Pulmonary artery endothelial cell (primary cell): ENCODE measurements at regions not wholly inside any gene's neighbourhood (a gene's known extent, or its start where the extent isn't known, plus 50 kb on each side); places are given as distances from the start of the nearest gene placed in this dataset.
"Not testable (repeated sequence)": the region's sequence is repeated elsewhere in the genome, so short reads cannot be mapped to it uniquely, and the experiment has no call there.

Experiments used
- DNase-seq: peaks from one replicate; pipeline ENCODE4 v3.0.0-alpha.2; 2011; ENCODE audit warnings: low read depth, low spot score

DNA sequence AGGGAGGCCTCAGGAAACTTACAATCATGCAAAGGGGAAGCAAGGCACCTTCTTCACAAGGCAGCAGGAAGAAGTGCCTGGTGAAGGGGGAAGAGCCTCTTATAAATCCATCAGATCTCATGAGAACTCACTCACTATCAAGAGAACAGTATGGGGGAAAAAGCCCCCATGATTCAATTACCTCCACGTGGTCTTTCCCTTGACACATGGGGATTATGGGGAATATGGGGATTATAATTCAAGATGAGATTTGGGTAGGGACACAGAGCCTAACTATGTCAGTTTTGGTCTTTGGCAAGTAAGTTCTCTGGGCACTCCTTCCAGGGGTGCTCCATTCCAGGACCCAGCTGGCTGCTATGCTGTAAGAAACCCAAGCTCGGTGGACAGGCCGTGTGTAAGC is 275.3 kb upstream of the TUT7 start:
- DNase-seq, result no peak

DNA sequence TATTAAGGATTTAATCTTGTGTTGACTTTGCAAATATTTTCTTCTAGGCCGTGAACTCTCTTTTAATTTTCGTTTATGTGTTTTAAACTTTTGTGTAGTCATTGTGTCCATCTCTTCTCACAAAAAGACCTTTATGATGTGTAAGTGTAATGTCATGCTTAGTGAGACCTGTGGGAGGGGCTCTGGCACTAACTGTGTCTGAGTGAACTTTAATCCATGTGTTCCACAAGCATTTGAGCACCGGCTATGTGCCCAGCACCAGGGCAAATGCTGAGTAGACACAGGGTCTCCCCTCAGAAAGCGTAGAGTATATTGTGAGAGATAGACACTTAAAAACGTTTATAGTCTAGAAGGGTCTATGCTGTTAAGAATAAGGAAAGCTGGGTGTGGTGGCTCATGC is 272.6 kb upstream of the TUT7 start:
- DNase-seq, result no peak

GRCh38 chr9:86624630-86625029 is 270.4 kb upstream of the TUT7 start:
- DNase-seq, result no peak

- no peak for DNase-seq
Observed at GRCh38 chr9:86614871-86615849, 260.9 kb upstream of the TUT7 start.

DNA sequence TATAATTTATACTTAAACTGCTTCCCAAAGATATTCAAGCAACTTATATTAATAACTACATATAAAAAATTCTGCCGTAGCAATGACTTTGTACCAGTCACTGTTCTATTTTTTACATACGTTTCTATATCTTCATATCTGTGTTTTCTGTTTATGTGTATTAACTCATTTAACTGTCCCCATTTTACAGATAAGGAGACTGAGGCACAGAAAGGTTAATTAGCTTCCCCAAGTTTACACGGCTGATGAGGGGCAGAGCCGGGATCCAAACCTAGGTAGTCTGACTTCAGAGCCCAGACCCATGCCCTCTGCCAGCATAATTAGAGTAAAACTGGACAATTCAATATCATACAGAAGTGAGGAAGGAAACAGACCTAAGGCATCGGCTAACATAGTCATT is 259.7 kb upstream of the TUT7 start:
- DNase-seq, result no peak

GRCh38 chr9:86611534-86611933 is 257.3 kb upstream of the TUT7 start:
- DNase-seq, result not testable (repeated sequence)

DNA sequence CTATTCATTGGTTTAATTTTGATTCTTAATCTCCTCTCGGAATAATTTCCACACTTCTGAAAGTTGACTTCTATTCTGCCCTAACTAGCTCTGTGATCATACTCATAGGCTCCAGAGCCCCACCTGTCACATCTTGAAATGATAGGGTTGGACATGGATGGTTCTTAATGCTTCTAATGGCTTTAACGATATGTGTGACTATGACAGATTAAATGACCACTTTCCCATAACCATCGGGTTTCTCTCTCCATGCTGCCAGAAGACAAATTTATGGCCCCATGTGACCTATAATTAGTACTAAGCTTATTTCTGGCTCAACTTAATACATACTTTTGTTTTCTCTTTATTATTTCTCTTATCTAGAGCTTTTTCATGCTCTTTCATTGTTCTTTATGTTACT is 251.1 kb upstream of the TUT7 start:
- no peak for DNase-seq

GRCh38 chr9:86604741-86605140 is 250.5 kb upstream of the TUT7 start:
- DNase-seq, result no peak

GRCh38 chr9:86602715-86603114 is 248.5 kb upstream of the TUT7 start:
- no peak for DNase-seq

DNA sequence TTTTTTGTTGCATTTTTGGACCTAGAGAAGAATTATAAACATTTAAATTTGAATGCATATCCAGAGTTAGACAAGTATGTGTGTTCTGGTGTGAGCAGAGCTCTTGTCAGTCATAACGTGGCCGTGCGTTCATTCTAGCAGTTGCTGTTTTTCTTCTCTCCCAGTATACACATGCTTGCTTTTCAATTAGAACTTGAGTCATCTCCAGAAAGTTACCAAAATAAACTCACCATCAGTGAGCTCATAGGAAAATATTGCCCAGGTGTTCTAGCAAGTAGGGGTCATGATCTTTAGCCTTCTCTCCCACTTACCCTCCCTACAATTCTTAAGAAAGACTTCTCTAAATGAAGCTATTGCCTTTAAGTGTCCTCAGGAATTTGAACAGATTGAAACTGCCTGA is 247.5 kb upstream of the TUT7 start:
- DNase-seq, result no peak

DNA sequence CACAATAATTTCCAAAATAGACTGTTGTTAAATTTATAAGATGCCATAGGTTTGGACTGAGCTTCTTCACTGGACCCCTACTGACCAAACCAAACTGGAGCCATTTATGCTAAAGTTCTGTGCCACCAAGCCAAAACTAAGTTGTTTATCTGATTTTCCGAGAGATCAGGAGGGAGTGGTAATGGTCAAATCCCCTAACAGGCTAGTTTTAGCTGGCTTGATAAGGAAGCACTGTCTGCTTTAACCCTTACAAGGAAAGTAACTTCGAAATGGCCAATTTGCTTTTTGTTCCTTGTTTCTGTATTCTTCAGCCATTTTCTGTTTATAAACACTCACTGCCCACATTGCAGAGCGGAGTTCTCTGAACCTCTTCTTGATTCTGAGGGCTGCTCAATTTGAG is 246.8 kb upstream of the TUT7 start:
- no peak for DNase-seq

DNA sequence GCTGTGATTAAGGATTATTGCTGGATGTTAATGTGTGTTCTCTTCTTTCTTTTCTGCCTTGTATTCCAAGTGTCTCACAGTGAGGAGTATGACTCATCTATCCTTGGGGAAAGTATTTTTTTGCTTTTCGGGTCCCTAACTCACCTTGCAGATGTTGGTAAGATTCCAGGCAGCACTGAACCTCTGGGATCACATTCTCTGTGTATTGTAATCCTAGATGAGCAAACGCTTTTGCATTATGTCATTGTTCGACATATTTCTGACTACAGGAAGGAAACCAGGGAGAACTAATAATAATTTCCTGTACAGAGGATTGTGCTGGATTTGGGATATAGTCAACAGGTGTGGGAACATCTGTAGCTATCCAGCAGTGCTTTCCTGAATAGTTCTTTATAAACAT is 246.1 kb upstream of the TUT7 start:
- no peak for DNase-seq

- DNase-seq, result no peak
Observed at GRCh38 chr9:86599561-86599960, 245.4 kb upstream of the TUT7 start.

DNA sequence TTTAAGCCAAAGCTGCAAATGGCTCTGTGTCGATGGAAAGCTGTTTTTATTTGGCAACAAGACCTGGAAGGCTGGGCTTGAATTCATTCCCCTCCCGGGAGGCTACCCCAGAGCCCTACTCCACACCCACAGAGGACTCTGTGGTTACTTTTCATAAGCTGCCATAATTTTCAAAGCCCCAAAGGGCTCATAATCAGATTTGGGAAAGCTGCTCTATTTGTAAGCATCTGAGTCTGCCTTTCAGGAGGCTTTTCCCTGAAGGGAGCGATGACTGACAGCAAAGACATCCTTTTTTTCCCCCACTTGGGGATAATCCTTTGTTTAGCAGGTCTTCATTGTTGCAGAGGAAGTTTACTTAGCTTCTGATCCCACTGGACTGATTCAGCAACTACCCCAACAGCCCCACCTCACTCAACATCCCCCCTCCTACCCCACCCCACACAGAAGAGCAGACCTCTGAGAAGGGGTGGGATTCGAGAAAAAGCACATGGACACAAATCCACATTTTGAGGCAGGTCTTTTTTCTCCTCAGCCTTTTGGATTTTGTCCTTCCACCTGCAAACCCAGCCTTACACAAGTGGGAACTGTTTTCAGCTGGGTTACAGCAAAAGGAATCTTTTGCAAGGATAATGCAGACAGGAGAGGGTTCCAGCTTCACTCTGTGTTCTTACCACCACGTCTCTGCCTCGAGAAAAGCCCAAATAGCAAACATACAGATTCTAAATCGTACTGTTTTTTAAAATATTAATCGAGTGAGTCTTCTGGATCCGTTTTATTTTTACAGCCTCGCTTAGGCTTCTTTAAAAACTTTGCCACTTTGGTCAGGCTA is 244.4 kb upstream of the TUT7 start:
- DNase-seq, result no peak

DNA sequence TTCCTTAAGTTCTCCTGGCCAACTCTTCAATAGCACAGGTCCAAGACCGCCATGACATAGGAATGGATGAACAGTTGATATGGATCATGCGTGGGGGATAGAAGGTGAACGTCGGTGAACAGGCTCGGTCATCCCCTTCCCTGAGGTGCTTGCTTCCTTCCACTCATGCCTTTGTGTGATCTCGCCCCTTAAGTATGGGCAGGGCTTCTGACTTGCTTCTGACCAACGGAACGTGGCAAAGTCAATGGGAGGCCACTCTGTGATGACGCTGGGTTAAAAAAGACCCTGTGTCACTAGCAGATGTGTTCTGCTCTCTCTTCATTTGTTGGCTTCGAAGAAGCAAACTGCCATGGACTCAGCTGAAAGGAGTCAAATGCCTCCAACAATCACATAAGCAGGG is 240.5 kb upstream of the TUT7 start:
- DNase-seq, result no peak

DNA sequence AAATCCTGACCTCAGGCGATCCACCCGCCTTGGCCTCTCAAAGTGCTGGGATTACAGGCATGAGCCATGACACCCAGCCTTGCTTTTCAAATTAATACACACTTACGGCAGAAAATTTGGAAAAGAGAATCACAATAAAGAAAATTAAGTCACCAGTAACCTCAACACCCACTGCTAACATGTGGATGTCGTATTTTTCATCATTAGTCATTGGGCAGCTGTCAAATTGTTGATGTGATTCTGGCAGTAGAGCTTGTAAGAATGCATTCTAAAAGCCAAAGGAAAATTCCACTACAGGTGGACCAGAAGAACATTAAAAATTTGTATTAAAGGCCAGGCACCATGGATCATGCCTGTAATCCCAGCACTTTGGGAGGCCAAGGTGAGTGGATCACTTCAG is 237.3 kb upstream of the TUT7 start:
- no peak for DNase-seq

- no peak for DNase-seq
Observed at GRCh38 chr9:86589730-86590129, 235.5 kb upstream of the TUT7 start.

DNA sequence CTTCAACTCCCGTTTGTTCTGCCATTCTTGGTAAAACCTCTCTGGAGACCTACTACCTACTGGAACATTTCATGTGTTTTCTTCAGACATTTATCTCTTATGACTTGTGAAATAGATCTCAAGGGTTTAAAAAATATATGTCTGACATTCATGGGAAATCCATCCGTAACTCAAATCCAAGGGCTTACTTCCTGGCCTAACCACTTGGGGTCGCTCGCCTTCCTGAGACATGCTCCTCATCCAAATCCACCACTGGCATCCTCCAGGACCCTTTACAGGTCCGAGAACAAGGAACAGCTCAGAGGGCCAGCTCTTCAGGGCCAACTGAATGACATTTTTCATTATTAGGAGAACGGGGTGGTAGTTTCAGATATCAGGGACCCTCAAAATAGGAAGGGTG is 235.1 kb upstream of the TUT7 start:
- DNase-seq, result no peak

DNA sequence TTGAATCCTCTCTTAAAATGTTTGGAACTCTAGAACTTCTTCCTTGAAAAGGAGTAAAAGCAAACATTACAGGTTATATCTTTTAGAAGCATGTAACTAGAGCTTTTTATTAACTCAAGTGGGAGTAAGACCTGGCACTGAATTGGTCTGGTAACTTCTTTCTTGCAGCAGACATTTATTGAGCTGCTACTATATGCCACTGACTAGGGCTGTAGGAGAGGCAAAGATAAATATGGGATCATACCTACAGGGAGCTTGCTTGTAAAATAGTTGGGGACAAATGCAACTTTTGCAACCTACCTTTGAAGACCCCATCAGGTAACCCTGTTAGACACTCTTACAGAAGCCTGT is 231.9 kb upstream of the TUT7 start:
- DNase-seq, result no peak

GRCh38 chr9:86585422-86586143 is 231.4 kb upstream of the TUT7 start:
- DNase-seq, result no peak

- DNase-seq, result no peak
Observed at GRCh38 chr9:86580688-86581087, 226.5 kb upstream of the TUT7 start.

GRCh38 chr9:86578722-86579121 is 224.5 kb upstream of the TUT7 start:
- DNase-seq, result no peak
